GM19351 (cell line): ENCODE measurements at regions not wholly inside any gene's neighbourhood (a gene's known extent, or its start where the extent isn't known, plus 50 kb on each side); places are given as distances from the start of the nearest gene placed in this dataset.
A peak's percentile ranks its signal among the peaks of the same experiment; 100 is the strongest.

Source experiments
- ATAC-seq: cut with Tn5 transposase; IDR thresholded peaks from one replicate; pipeline ENCODE4 v1.9.1; 2021; ENCODE audit warnings: mild to moderate bottlenecking, moderate library complexity; ENCODE audit not compliant: unreplicated experiment

DNA sequence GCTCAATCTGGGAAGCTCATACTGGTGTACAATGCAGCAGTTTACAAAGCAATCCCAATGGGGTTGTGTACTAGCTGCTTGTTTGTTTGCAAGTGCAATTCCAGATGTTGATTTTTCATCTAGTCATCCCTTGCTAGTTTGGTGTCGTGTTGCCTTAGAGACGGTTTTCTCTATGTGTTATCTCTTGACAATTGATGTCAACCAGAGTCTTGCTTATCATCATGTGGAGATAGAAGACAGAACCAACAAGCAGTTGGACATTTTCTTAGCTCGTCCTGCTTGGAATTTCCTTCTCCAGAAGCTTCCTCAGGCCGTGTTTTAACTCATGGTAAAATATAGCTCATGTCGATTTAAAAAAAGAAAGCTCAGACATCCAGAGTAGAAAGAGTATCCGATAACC, 262.0 kb upstream of the KCNH8 start:
- ATAC-seq = no peak

DNA sequence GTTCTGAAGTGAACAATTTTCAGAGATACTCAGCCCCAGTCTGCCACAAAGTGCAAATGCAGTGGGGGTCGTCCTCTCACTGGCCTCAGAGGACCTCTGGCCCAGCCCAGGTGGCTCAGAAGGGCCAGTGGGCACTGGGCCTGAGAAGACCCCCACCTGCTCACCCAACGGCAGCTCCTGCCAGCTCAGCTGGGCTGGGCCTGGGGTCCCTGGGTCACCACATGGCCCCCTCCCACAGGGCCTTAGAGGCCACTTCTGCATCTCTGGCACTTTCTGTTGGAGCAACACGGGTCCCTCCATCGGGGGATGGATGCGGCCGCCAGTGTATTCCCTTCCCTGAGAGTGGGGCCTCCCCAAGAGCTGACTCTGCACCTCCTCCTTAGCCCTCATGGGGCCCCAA, 262.7 kb upstream of the KCNH8 start:
- no peak for ATAC-seq

DNA sequence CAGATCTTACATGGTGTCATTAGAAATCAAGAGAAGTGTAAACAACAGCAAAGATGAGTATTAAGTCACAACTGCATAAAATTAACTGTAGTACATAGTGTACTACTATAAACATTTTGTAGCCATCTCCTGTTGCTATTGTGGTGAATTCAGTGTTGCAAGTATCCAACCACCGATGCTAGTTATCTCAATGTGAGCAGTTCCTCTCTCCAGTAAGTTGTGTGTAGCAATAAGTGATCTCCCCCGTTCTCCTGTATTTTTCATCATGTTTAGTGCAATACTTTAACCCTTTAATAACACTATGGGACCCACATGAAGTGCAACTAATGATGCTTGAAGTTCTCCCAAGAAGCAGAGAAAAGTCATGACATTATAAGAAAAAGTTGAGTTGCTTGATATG, 264.7 kb upstream of the KCNH8 start:
- no peak for ATAC-seq

DNA sequence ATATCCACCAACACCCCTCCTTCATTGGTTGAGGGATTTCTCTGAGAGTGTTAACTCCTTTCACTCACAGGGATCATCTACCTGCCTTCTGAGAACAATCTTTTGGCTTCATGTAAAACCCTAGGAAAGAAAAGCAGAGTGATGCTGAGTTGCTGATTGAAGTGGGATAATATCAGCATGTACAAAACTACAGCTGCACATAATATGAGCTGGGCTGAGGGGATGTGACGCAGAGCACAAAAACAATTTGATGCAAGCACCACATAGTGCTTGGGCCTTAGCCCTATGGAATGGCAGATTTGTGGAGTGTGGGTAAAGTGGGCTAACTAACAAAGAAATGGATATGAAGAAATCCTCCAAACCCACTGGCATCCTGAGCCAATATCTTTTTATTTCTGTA, 267.6 kb upstream of the KCNH8 start:
- ATAC-seq = no peak

DNA sequence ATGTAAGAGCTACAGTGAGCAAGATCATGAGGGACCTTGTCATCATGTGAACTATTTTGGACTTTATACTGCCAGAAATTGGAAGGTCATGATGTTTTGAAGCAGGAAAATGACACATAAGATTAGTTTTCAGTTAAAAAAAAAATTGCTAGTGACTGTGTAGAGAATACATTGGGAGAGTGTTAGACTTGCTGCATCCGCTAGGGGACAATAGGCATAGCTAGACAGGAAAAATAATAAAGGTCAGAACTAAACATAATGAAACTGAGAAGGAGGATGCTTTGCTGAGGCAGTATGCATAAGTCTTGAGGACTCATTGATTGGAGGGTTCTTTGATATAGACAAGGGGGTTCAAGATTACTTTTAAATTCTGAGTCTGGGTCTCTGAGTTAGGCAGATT, 275.8 kb upstream of the KCNH8 start:
- peak; percentile 53 for ATAC-seq

DNA sequence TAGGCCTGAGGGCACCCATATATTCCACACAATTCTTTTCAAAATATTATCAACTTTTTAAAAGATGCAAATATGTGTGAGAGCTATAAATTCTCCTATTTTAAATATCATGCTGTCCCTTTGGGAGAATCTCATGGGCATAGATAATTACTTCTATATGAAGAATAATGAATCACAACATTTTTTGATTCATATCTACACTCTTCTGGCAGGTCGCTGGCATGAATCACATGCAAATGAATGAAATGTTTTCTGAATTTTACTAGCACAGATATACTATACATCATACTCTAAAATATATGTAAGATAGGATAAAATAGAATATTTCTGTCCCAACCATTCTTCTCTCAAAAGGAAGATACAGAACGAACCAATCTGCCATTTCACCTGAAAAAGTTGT, 277.7 kb upstream of the KCNH8 start:
- no peak for ATAC-seq

DNA sequence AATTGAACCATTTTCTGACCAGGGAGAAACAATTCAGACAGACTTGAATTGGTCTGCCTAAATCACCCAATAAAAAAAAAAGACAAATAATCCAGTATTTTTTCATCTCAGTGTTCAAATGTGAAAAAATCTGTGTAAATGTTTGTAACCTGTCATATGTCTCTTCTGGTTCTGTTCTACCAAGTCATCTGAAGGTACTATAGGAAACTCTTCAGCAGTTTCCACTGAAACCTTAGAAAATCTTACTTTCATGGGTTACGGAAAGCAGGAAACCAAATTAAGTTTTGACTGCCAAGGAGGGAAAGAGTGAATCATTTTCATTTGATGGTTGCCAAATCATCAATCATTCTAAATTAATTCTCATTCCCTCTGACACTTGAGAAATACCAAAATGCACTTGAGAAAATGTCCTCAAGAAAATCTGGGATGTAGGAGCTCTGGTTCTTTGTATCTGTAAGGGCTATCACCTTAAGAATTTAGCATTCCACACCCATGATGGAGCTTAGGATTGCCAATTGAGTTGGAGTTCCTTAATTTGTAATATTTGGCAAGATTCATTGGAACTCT, 278.2 kb upstream of the KCNH8 start:
- ATAC-seq = no peak

DNA sequence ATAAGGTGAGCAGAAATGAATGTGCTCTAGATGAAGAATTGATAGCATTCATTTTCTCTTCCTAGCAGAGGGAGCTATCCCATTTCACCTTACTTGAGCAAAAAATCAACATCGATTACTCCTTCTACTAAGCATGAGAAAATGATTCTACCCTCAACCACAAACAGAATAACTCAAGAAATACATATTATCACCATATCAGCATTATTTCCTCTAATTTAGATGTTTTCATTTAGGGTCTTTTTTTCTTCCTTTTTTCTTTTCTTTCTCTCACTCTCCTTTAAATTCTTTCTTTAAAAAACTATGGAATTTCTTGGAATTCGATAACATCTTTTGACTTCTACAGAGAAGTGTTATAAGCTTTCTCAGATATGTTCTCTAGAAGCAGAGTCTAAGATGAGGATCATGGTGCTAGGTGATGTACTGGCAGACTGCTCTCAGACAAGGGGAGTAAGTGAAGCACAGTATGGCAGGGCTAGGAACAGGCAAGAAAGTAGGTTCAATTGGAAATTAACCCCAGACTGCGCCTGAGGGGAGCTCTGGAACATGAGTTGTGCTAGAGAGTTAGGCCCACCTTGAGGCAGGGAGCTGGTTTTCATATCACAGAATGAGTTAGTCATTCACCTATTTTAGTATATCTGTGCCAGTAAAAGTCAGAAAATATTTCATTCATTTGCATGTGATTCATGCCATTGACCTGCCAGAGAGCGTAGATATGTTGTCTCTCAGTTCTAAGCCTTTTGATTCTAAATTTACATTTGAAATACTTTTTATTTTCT, 279.2 kb upstream of the KCNH8 start:
- ATAC-seq = no peak

DNA sequence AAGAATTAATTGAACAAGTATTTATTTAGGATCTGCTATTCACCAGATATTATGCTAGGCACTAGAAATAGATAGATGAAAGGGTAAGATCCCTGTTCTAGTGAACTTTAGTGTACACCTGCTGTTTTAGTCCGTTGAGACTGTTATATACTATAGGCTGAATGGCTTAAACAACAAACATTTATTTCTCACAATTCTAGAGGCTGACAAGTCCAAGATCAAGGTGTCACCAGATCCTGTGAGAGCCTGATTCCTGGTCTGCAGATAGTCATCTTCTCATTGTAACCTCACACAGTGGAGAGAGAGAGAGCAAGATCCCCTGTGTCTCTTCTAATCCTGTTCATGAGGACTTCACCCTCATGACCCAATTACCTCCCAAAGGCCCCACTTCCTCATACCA, 281.4 kb upstream of the KCNH8 start:
- ATAC-seq = no peak

DNA sequence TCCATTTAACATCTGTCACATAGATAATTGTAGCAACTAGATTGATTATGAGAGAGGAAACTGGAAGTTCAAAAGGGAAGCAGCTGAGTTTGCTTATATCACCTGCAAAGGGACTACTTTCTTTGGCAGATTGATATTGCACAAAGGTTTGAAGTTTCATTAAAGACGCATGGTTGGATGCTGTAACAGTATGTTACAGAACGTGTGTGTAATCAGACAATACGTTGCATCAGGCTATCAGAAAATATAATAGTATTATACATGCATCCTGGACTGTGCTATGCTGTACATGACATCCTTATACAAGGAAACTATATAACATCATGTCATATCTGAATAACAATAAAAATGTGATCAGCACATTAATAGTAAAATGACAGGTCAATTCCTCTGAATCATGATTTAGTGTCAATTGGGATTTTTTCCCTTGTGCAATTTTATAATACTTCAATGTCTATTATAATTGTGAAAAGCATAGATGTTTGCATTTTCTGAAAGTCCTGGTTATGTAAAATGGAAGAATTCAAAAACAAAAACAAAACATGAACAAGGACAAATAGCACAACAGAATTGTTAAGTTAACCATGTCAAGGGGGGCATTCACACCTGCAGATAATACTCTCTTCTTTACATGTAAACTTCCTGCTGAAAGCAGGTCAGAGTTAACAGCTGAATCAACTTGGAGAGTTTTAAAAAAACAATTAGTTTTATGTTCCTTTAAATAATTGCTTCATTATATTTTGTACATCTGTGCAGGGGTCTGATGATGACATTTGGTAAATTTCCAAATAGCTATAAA, 283.2 kb upstream of the KCNH8 start:
- ATAC-seq = no peak

DNA sequence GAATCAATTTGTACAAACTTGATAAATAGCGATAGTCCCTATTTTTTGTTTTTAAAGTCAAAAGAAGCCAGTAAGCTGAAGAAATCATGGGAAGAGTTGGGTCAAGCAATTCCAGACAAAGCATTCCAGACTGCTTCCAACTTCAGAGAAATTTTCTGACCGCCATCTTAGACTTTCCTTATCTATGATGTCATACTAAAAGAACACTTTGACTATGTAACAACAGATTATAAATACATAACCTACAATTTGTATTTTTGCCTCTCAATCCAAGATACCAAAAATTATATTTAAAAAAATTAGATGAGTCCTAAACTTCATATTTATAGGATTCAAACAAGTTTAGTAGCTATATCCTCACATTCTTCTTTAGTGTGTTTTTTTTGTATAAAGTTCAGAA, 286.2 kb upstream of the KCNH8 start:
- no peak for ATAC-seq

DNA sequence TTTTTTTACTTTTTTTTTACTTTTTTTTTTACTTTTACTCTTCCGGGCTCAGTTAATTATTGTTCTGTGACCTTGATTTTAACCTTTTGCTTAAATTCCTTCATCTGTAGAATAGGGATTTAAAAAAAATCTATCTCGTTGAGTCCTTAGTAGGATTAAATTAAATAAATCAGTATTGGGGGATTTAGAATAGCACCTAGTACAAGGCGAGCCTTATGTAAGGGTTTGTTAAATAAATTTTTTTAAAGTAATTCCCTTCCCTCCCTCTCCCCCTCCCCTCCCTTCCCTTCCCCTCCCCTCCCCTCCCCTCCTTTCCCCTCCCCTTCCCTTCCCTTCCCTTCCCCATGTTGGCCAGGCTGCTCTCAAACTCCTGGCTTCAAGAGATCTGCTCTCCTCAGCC, 287.2 kb upstream of the KCNH8 start:
- ATAC-seq = no peak

DNA sequence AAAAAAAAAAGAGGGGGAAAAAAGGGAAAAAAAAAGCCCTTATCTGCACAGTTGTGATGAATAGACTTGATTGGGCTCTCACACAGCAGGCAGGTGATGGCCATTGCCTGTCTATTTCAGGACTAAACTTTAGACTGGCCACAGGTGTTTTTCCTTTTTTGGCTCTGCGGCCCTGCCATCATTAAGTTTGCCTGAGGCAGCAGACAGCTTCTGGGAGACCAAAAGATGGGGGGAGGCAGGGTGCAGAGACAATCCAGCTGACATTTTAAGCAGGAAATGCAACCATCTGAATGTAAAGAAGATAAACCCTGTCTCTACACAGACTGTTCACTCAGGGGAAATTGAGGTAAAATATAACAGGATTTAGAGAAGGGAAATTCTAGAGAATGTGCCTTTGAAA, 295.0 kb upstream of the KCNH8 start:
- no peak for ATAC-seq

DNA sequence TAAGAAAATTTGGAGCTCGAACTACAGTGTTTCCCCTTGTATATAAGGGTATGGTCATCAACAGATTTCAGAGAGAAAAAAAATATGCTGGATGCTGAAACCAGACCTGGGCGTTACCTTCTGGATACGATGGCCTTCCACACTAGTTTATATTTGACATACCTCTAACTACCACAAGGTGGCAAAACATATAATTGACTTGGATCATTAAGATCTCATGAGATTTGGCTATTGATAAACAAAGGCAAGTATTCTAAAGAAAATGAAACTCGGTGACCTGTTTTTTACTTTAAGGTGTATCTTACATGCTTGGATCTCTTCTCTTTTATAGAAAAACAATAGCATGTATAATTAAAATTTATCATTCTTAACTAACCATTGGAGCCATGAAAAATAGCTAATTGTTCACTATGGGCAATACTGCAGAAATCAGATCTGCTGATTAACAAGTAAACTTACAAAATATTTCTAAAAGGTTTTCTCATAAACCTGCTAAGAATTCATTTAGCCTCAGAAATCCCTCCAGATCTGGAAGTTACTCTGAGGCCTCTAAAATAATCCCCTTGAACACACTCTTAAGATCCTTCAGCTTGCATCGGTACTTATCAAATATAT, 300.6 kb upstream of the KCNH8 start:
- peak; percentile 79 for ATAC-seq

DNA sequence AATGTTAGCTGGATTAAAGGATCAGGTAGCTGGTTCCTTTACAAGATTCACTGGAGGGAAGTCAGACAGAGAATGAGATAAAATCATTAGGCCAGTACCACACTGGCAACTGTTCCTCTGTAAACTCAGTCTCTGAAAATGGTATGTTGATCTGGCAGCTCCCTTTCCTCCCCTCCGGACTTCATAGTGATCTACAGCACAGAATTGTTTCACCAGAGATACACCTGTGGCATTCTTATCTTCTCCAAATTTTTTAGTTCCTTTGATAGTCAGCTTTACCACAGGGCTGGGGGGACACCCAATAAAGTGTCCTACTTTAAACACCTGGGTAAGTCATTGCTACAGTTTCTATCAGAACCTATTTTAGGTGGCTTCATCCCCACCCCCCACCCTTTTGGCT, 304.3 kb upstream of the KCNH8 start:
- ATAC-seq = no peak

DNA sequence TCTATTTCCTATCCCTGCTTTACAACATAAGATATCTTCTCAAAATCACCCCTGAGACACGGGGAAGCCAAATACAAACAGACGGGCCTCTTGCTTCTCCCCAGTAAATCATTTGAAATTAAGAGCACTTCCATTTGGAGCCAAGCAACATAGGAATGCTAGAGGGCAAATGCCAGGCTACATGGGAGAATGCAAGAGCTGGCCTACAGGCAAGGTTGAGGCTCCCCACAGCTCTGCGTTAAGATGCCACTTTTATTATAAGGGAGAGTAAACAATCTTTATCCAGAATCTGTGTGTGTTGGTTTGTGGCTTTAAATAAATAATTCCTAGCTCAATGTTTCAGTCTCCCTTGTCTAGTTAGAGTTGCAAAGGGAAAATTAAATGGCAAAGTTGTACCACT, 305.1 kb upstream of the KCNH8 start:
- no peak for ATAC-seq

DNA sequence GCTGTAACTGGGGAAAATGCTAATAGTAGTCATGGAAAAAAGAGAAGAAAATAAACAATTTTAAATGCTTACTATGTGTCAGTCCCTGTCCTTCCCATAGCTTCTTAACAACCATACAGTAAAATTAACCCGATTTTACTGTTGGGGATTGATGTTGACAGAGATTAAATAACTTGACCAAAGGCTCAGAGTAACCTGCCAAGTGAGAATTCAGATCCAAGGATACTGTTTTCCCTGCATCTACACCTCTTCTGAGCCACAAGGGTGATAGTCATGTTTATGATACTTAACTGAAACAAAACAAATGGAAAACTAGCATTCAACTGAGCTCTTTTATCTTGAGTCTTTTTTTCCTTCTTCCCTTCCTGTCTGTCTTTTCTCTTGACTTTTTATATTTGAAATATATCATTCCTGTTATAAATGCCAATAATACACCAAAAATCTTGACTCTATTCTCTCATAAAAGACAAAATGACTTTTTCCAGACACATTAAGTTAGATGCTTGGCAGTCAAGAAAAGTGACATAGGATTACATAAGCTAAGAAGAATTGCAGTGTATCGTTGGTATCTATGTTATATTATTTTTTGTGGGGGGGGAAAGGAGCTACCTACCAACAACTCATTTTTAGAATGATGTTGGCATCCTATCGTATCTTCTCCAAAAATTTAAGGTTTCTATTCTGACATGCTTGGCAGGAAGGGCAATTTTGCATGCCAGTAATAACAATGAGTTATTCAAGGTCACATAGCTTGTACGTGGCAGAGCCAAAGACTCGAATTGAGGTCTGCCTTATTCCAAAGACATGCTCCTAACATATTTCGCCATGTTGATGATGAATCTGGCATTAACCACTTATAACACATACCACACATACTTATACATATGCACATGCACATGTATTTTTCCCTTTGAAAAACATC, 306.6 kb upstream of the KCNH8 start:
- ATAC-seq = no peak

DNA sequence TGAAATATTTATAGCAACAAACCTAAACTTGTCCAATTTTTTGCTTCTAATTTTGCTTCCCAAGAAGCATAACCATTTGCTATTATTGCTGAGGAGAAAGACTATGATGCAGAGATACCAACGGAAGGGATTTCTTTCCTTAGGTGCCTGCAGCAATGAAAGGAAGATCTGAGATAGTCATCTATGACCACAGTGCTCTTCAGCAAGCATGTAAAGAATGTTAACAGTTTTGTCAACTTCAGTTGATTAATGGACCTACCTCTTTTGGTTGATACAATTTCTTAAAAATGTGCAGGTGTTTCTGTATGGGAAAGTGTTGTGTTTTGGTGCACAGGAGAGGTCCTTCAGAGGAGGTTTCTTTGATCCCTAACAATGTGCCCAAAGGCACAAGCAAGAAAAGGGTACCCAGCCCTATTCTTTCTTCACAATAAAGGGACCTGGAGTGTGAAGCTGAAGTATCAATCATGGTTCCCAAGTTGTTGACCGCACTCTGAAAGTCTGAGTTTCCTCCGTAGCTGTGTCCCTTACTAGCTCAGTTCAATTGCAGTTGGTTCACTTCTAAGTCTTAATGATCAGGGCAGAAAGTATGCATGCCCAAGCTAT, 307.7 kb upstream of the KCNH8 start:
- no peak for ATAC-seq

DNA sequence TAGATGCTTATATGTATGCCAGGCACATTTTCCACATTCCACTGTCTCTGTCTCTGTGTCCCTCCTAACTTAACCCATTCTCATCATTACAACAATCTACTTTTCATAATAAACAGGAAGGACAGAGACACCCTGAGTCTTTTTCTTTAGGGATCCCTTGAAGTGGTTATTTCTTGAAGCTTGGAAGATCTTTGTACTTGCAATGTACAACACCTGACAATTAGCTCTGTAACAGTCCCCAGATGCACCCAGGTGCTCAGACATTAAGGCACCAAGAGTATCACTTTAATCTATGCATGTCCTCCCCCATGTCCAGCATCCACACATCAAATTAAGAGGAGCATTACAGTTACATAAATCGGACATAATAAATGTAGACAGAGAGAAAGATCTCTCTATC, 309.6 kb upstream of the KCNH8 start:
- ATAC-seq = no peak

DNA sequence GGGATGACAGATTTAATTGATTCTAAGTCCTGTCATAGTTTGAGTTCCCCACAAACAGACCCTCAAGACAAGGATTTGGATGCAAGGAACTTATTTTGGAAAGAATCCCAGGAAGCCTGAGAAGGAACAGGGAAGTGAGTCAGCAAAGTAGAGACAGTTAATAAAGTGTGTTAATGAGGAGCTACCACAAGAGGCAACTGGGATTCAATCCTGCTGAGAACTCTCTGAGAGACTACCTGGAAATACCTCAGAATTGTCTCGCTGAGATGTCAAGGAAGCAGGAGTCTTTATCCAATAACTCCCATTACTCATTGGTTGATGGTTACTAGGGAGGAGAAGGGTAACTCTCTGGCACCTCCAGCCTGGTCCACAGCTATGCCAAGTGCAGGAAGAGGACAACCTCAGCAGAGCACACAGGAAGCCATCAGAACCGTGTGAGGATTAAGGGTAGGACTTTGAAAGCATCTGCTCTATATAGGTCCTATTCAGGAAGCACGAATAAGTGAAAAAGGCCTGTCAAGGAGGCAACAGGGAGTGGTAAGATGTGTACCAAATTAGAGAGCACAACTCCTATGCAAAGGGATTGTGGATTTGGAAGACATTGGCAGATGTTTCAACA, 311.1 kb upstream of the KCNH8 start:
- ATAC-seq = no peak
